ENCODE measurements at regions not wholly inside any gene's neighbourhood (a gene's known extent, or its start where the extent isn't known, plus 50 kb on each side); places are given as distances from the start of the nearest gene placed in this dataset.

- no peak for DNase-seq
- Mint-ChIP-seq H3K27me3 (peaks cover 33% of the 10 kb centered on the region), H3K4me1 (no peaks in the 10 kb centered on the region), H3K36me3 (no peaks in the 10 kb centered on the region), H3K9me3 (peaks cover 5% of the 10 kb centered on the region), H3K27ac (no peak overlapping the region), H3K4me3 (no peak overlapping the region)
These were observed 447.2 kb downstream of the SNAPC1 start for GRCh38 chr14:62209287-62209899.

GRCh38 chr14:62213516-62213915 is 451.3 kb downstream of the SNAPC1 start:
- peaks cover 18% of the 10 kb centered on the region for H3K27me3 Mint-ChIP-seq
- H3K4me1 Mint-ChIP-seq = no peaks in the 10 kb centered on the region
- no peaks in the 10 kb centered on the region for H3K36me3 Mint-ChIP-seq
- H3K9me3 Mint-ChIP-seq = no peaks in the 10 kb centered on the region
- DNase-seq = no peak
- no peak overlapping the region for H3K27ac Mint-ChIP-seq
- no peak overlapping the region for H3K4me3 Mint-ChIP-seq

- Mint-ChIP-seq H3K27me3 (peaks cover 9% of the 10 kb centered on the region), H3K27ac (no peak overlapping the region), H3K4me1 (no peaks in the 10 kb centered on the region), H3K36me3 (no peaks in the 10 kb centered on the region), H3K4me3 (no peak overlapping the region), H3K9me3 (no peaks in the 10 kb centered on the region)
- no peak for DNase-seq
These were observed 453.9 kb downstream of the SNAPC1 start for GRCh38 chr14:62216121-62216520.

- no peak for DNase-seq
- Mint-ChIP-seq H3K4me1 (no peaks in the 10 kb centered on the region), H3K27me3 (peaks cover 3% of the 10 kb centered on the region), H3K9me3 (peaks cover 15% of the 10 kb centered on the region), H3K27ac (no peak overlapping the region), H3K36me3 (no peaks in the 10 kb centered on the region), H3K4me3 (no peak overlapping the region)
These were observed 472.6 kb downstream of the SNAPC1 start for GRCh38 chr14:62234849-62235248.

GRCh38 chr14:62244221-62244620 is 482.0 kb downstream of the SNAPC1 start:
- H3K27ac Mint-ChIP-seq = no peak overlapping the region
- DNase-seq = no peak
- H3K4me1 Mint-ChIP-seq = no peaks in the 10 kb centered on the region
- no peaks in the 10 kb centered on the region for H3K36me3 Mint-ChIP-seq
- no peaks in the 10 kb centered on the region for H3K9me3 Mint-ChIP-seq
- no peak overlapping the region for H3K4me3 Mint-ChIP-seq
- H3K27me3 Mint-ChIP-seq = peaks cover 3% of the 10 kb centered on the region

- H3K36me3 Mint-ChIP-seq = no peaks in the 10 kb centered on the region
- DNase-seq = no peak
- no peak overlapping the region for H3K4me3 Mint-ChIP-seq
- H3K9me3 Mint-ChIP-seq = no peaks in the 10 kb centered on the region
- H3K4me1 Mint-ChIP-seq = no peaks in the 10 kb centered on the region
- no peak overlapping the region for H3K27ac Mint-ChIP-seq
- peaks cover under 1% of the 10 kb centered on the region for H3K27me3 Mint-ChIP-seq
These were observed 485.0 kb downstream of the SNAPC1 start for GRCh38 chr14:62247266-62247665.

- no peak overlapping the region for H3K4me3 Mint-ChIP-seq
- no peaks in the 10 kb centered on the region for H3K9me3 Mint-ChIP-seq
- H3K36me3 Mint-ChIP-seq = no peaks in the 10 kb centered on the region
- H3K4me1 Mint-ChIP-seq = no peaks in the 10 kb centered on the region
- peaks cover 4% of the 10 kb centered on the region for H3K27me3 Mint-ChIP-seq
- DNase-seq = no peak
- no peak overlapping the region for H3K27ac Mint-ChIP-seq
These were observed 489.0 kb downstream of the SNAPC1 start for GRCh38 chr14:62251237-62251636.

GRCh38 chr14:62253171-62253570 is 491.0 kb downstream of the SNAPC1 start:
- Mint-ChIP-seq H3K36me3 (no peaks in the 10 kb centered on the region), H3K27ac (no peak overlapping the region), H3K4me3 (no peak overlapping the region), H3K4me1 (no peaks in the 10 kb centered on the region), H3K27me3 (peaks cover 7% of the 10 kb centered on the region), H3K9me3 (no peaks in the 10 kb centered on the region)
- no peak for DNase-seq

- no peak overlapping the region for H3K27ac Mint-ChIP-seq
- H3K9me3 Mint-ChIP-seq = no peaks in the 10 kb centered on the region
- no peak overlapping the region for H3K4me3 Mint-ChIP-seq
- H3K4me1 Mint-ChIP-seq = no peaks in the 10 kb centered on the region
- no peaks in the 10 kb centered on the region for H3K36me3 Mint-ChIP-seq
- peaks cover 7% of the 10 kb centered on the region for H3K27me3 Mint-ChIP-seq
- DNase-seq = no peak
These were observed 491.7 kb downstream of the SNAPC1 start for GRCh38 chr14:62253911-62254310.

GRCh38 chr14:62269204-62269603 is 507.0 kb downstream of the SNAPC1 start:
- no peaks in the 10 kb centered on the region for H3K36me3 Mint-ChIP-seq
- no peaks in the 10 kb centered on the region for H3K9me3 Mint-ChIP-seq
- peaks cover 3% of the 10 kb centered on the region for H3K27me3 Mint-ChIP-seq
- peak; percentile 11 for DNase-seq
- H3K4me3 Mint-ChIP-seq = no peak overlapping the region
- H3K27ac Mint-ChIP-seq = no peak overlapping the region
- H3K4me1 Mint-ChIP-seq = no peaks in the 10 kb centered on the region

GRCh38 chr14:62270236-62270635 is 508.0 kb downstream of the SNAPC1 start:
- no peak for DNase-seq
- no peaks in the 10 kb centered on the region for H3K4me1 Mint-ChIP-seq
- H3K9me3 Mint-ChIP-seq = no peaks in the 10 kb centered on the region
- H3K27ac Mint-ChIP-seq = no peak overlapping the region
- H3K27me3 Mint-ChIP-seq = peaks cover 3% of the 10 kb centered on the region
- H3K36me3 Mint-ChIP-seq = no peaks in the 10 kb centered on the region
- H3K4me3 Mint-ChIP-seq = no peak overlapping the region

GRCh38 chr14:62280366-62280765 is 518.1 kb downstream of the SNAPC1 start:
- Mint-ChIP-seq H3K36me3 (no peaks in the 10 kb centered on the region), H3K9me3 (no peaks in the 10 kb centered on the region), H3K27me3 (peaks cover 3% of the 10 kb centered on the region), H3K4me3 (no peak overlapping the region), H3K4me1 (no peaks in the 10 kb centered on the region), H3K27ac (no peak overlapping the region)
- DNase-seq = no peak

GRCh38 chr14:62283837-62284236 is 521.6 kb downstream of the SNAPC1 start:
- Mint-ChIP-seq H3K4me1 (no peaks in the 10 kb centered on the region), H3K9me3 (no peaks in the 10 kb centered on the region), H3K36me3 (no peaks in the 10 kb centered on the region), H3K27ac (no peak overlapping the region), H3K27me3 (peaks cover 3% of the 10 kb centered on the region), H3K4me3 (no peak overlapping the region)
- DNase-seq = no peak

- Mint-ChIP-seq H3K4me3 (no peak overlapping the region), H3K9me3 (no peaks in the 10 kb centered on the region), H3K27ac (no peak overlapping the region), H3K36me3 (no peaks in the 10 kb centered on the region), H3K4me1 (no peaks in the 10 kb centered on the region), H3K27me3 (no peaks in the 10 kb centered on the region)
- DNase-seq = no peak
These were observed 527.3 kb downstream of the SNAPC1 start for GRCh38 chr14:62289471-62289870.

- Mint-ChIP-seq H3K36me3 (no peaks in the 10 kb centered on the region), H3K4me3 (no peak overlapping the region), H3K27ac (no peak overlapping the region), H3K27me3 (no peaks in the 10 kb centered on the region), H3K4me1 (no peaks in the 10 kb centered on the region), H3K9me3 (no peaks in the 10 kb centered on the region)
- DNase-seq = no peak
These were observed 538.9 kb downstream of the SNAPC1 start for GRCh38 chr14:62301080-62301479.

GRCh38 chr14:62301911-62302310 is 539.7 kb downstream of the SNAPC1 start:
- Mint-ChIP-seq H3K27ac (no peak overlapping the region), H3K9me3 (no peaks in the 10 kb centered on the region), H3K4me3 (no peak overlapping the region), H3K27me3 (no peaks in the 10 kb centered on the region), H3K4me1 (no peaks in the 10 kb centered on the region), H3K36me3 (no peaks in the 10 kb centered on the region)
- DNase-seq = no peak

Data from activated naive CD8-positive, alpha-beta T cell treated with anti-CD3 and anti-CD28 coated beads for 36 hours (primary cell).